ENCODE measurements at regions not wholly inside any gene's neighbourhood (a gene's known extent, or its start where the extent isn't known, plus 50 kb on each side); places are given as distances from the start of the nearest gene placed in this dataset.
A peak's percentile ranks its signal among the peaks of the same experiment; 100 is the strongest.

GRCh38 chr5:176181271-176181855 lies 56.9 kb upstream of the SIMC1 start:
- no peak for DNase-seq

DNA sequence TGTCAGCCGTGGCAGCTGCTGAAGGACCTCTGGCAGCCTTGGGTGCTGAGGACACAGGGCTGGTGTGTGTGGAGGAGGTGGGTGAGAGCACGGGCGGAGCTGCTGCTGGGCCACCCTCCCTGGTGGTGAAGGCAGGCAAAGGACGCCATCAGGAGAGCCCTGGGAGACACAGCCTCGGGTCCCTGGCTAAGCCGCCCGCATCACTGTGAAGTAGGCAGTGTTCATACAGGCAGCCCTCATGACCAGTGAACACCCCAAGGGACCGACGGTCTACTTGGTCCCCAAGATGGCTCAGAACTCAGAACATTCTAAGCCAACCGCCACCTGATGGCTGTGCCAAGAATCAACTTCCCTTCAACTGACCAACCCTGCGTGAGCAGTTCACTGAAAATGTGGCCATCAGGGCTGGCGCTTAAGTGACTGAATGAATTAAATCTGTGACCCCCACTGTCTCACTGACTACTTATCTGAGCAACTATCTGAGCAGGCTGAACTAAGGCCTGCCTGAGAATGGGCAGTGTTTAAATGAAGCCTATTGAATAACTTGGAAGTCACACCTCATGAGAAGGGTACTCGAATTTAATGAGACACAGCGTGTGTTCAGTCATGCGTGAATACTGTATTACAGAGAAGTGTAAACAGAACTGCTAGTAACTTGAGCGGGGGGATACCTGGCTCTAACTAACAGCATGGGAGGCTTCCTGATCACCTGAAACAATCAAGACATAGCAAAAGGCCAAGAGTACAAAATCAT lies 54.7 kb upstream of the SIMC1 start:
- DNase-seq, result peak; percentile 80

DNA sequence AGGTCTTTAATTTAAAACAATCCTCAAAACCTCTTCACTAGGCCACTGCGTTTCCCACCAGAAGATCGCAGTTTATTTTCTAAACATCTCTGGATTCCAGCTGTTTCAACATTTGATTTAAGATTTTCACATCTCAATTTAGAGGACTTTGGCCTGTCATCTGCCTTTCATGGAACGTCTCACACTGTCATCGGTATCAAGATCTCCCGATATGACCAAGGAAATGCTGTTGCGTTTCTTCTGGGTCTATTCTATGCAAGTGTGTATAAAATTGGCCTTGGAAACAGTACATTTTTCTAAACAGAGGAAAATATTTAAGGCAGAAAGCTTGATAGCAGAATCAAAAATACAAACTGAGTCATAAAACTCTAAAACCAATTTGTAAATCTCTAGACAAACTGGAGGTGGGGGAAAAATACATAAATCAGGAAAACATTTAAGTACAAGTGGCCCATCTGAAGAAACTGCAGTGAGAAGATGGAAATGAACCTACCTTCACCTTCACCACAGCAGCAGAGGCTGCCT lies 53.6 kb upstream of the SIMC1 start:
- DNase-seq, result no peak

DNA sequence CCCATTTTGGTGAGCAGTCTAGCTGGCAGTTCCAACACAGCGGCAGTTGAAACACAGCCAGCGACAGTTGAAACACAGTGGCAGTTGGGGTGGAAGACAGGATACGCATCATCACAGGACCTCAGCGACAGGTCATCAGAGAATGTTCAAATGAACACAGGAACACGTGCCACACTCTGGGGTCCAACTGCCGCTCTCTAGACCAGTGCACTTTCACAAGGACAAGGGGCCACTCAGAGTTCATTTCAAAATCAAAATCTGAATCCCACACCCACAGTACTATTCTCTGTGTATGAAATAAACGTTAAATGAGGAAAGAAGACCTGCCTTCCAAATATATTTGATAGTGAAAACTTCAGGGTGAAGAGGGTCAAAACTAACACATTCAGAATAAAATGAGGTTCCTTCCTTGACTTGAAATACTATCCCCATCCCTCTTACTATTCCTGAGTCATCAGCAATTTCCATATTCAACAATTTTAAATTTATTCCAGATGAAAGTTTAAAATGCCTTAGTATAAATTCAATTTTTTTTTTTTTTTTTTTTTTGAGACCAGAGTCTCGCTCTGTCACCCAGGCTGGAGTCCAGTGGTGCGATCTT lies 53.0 kb upstream of the SIMC1 start:
- no peak for DNase-seq

- DNase-seq, result no peak
These were observed 52.1 kb upstream of the SIMC1 start for GRCh38 chr5:176186107-176186506.

- no peak for DNase-seq
These were observed 50.8 kb upstream of the SIMC1 start for GRCh38 chr5:176187276-176188062.

DNA sequence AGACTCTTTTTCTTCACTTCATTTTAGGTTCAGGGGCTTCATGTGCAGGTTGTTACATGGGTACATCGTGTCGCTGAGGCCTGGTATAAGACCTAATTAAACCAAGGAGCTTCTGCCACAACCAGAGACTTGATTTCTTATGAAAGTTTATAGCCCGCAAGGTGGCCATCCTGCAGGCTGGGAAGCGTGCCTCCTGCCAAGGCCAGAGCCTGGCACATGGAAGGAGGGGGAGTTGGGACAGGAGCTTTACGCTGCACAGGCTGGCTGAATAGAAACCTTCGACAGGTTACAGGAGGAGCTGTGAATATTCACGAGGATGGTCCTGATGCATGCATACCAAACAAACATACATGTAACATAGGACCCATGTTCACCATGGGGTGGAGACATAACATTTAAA lies 50.1 kb upstream of the SIMC1 start:
- no peak for DNase-seq

All from NCI-H1092 (cell line).